ENCODE measurements at regions not wholly inside any gene's neighbourhood (a gene's known extent, or its start where the extent isn't known, plus 50 kb on each side); places are given as distances from the start of the nearest gene placed in this dataset.

- Histone ChIP-seq H3K27me3 (no peaks in the 10 kb centered on the region), H3K4me3 (no peak overlapping the region), H3K36me3 (replicated peaks in 1 of 2; ENCODE audit: insufficient read depth in 1 of 2, low read depth in 2 of 2) (no peaks in the 10 kb centered on the region), H3K9me3 (no peaks in the 10 kb centered on the region), H3K4me1 (no peaks in the 10 kb centered on the region), H3K27ac (no peak overlapping the region)
- TF ChIP-seq POLR2A (IDR thresholded peaks at IDR 0.05) (no peak), CTCF (IDR thresholded peaks at IDR 0.05) (no peak)
- no peak for ATAC-seq
- intact Hi-C loops (cut with DNase I), result no loop called here
- 60 to 62% methylated on average over 6 of the region's 6 CpGs for WGBS, 2 donors
- no peak for DNase-seq
Observed at GRCh38 chr21:25341981-25342380, 265.3 kb downstream of the MRPL39 start.

- H3K36me3 ChIP-seq (replicated peaks in 1 of 2; ENCODE audit: insufficient read depth in 1 of 2, low read depth in 2 of 2), result no peaks in the 10 kb centered on the region
- DNase-seq (no peak), ATAC-seq (no peak)
- no peaks in the 10 kb centered on the region for H3K9me3 ChIP-seq
- no peak overlapping the region for H3K27ac ChIP-seq
- no peak overlapping the region for H3K4me3 ChIP-seq
- intact Hi-C loops (cut with DNase I), result no loop called here
- WGBS, 2 donors, result 64 to 78% methylated on average over 5 of the region's 5 CpGs
- TF ChIP-seq POLR2A (IDR thresholded peaks at IDR 0.05) (no peak), CTCF (IDR thresholded peaks at IDR 0.05) (no peak)
- no peaks in the 10 kb centered on the region for H3K4me1 ChIP-seq
- H3K27me3 ChIP-seq, result no peaks in the 10 kb centered on the region
Observed at GRCh38 chr21:25338415-25338814, 268.9 kb downstream of the MRPL39 start.

GRCh38 chr21:25334046-25334730 is 273.1 kb downstream of the MRPL39 start:
- intact Hi-C loops (cut with DNase I), result no loop called here
- TF ChIP-seq CTCF (IDR thresholded peaks at IDR 0.05) (no peak), POLR2A (IDR thresholded peaks at IDR 0.05) (no peak)
- 74 to 77% methylated on average over 6 of the region's 6 CpGs for WGBS, 2 donors
- H3K27ac ChIP-seq, result no peak overlapping the region
- ATAC-seq (no peak), DNase-seq (no peak)
- H3K4me1 ChIP-seq, result no peaks in the 10 kb centered on the region
- no peaks in the 10 kb centered on the region for H3K27me3 ChIP-seq
- H3K36me3 ChIP-seq (replicated peaks in 1 of 2; ENCODE audit: insufficient read depth in 1 of 2, low read depth in 2 of 2), result no peaks in the 10 kb centered on the region
- no peaks in the 10 kb centered on the region for H3K9me3 ChIP-seq
- no peak overlapping the region for H3K4me3 ChIP-seq

- no peak overlapping the region for H3K27ac ChIP-seq
- H3K9me3 ChIP-seq, result no peaks in the 10 kb centered on the region
- H3K36me3 ChIP-seq (replicated peaks in 1 of 2; ENCODE audit: insufficient read depth in 1 of 2, low read depth in 2 of 2), result no peaks in the 10 kb centered on the region
- ATAC-seq, result no peak
- TF ChIP-seq CTCF (IDR thresholded peaks at IDR 0.05) (no peak), POLR2A (IDR thresholded peaks at IDR 0.05) (no peak)
- no peaks in the 10 kb centered on the region for H3K4me1 ChIP-seq
- 95 to 97% methylated on average over 1 of the region's 1 CpG for WGBS, 2 donors
- no peak overlapping the region for H3K4me3 ChIP-seq
- intact Hi-C loops (cut with DNase I), result no loop called here
- no peaks in the 10 kb centered on the region for H3K27me3 ChIP-seq
- no peak for DNase-seq
Observed at GRCh38 chr21:25331286-25331685, 276.0 kb downstream of the MRPL39 start.

GRCh38 chr21:25330266-25330665 is 277.0 kb downstream of the MRPL39 start:
- DNase-seq (no peak), ATAC-seq (no peak)
- WGBS, 2 donors, result 70 to 78% methylated on average over 2 of the region's 2 CpGs
- no peak overlapping the region for H3K27ac ChIP-seq
- no peaks in the 10 kb centered on the region for H3K36me3 ChIP-seq (replicated peaks in 1 of 2; ENCODE audit: insufficient read depth in 1 of 2, low read depth in 2 of 2)
- H3K27me3 ChIP-seq, result no peaks in the 10 kb centered on the region
- intact Hi-C loops (cut with DNase I), result no loop called here
- H3K4me1 ChIP-seq, result no peaks in the 10 kb centered on the region
- TF ChIP-seq POLR2A (IDR thresholded peaks at IDR 0.05) (no peak), CTCF (IDR thresholded peaks at IDR 0.05) (no peak)
- no peaks in the 10 kb centered on the region for H3K9me3 ChIP-seq
- no peak overlapping the region for H3K4me3 ChIP-seq

All from body of pancreas (tissue), 4 donors.